GM19395 (cell line): ENCODE measurements at regions not wholly inside any gene's neighbourhood (a gene's known extent, or its start where the extent isn't known, plus 50 kb on each side); places are given as distances from the start of the nearest gene placed in this dataset.

Experiments used
- ATAC-seq: cut with Tn5 transposase; IDR thresholded peaks from one replicate; pipeline ENCODE4 v1.9.1; 2021; ENCODE audit warnings: mild to moderate bottlenecking, moderate library complexity; ENCODE audit not compliant: unreplicated experiment

GRCh38 chr22:47270463-47271135, 508.1 kb downstream of the TBC1D22A start:
- ATAC-seq = no peak

- no peak for ATAC-seq
These were observed 507.2 kb downstream of the TBC1D22A start for GRCh38 chr22:47269516-47270088.

- ATAC-seq = no peak
These were observed 505.2 kb downstream of the TBC1D22A start for GRCh38 chr22:47267513-47268282.

GRCh38 chr22:47266329-47266728, 503.9 kb downstream of the TBC1D22A start:
- no peak for ATAC-seq

- no peak for ATAC-seq
These were observed 498.1 kb downstream of the TBC1D22A start for GRCh38 chr22:47260551-47260950.

GRCh38 chr22:47259990-47260389, 497.5 kb downstream of the TBC1D22A start:
- no peak for ATAC-seq

- ATAC-seq = no peak
These were observed 496.6 kb downstream of the TBC1D22A start for GRCh38 chr22:47259049-47259448.

GRCh38 chr22:47257976-47258375, 495.5 kb downstream of the TBC1D22A start:
- no peak for ATAC-seq

GRCh38 chr22:47257566-47257965, 495.1 kb downstream of the TBC1D22A start:
- ATAC-seq = no peak

GRCh38 chr22:47251911-47252310, 489.5 kb downstream of the TBC1D22A start:
- ATAC-seq = no peak

GRCh38 chr22:47250995-47251765, 488.7 kb downstream of the TBC1D22A start:
- no peak for ATAC-seq

GRCh38 chr22:47249370-47249928, 487.0 kb downstream of the TBC1D22A start:
- no peak for ATAC-seq

- ATAC-seq = no peak
These were observed 486.5 kb downstream of the TBC1D22A start for GRCh38 chr22:47248925-47249324.

GRCh38 chr22:47247579-47248240, 485.3 kb downstream of the TBC1D22A start:
- ATAC-seq = no peak

- ATAC-seq = no peak
These were observed 483.3 kb downstream of the TBC1D22A start for GRCh38 chr22:47245786-47246185.

GRCh38 chr22:47245286-47245685, 482.8 kb downstream of the TBC1D22A start:
- ATAC-seq = no peak

- no peak for ATAC-seq
These were observed 477.7 kb downstream of the TBC1D22A start for GRCh38 chr22:47240116-47240515.

- no peak for ATAC-seq
These were observed 477.0 kb downstream of the TBC1D22A start for GRCh38 chr22:47239474-47239860.

- no peak for ATAC-seq
These were observed 476.4 kb downstream of the TBC1D22A start for GRCh38 chr22:47238690-47239473.
